H9 (cell line): ENCODE measurements at regions not wholly inside any gene's neighbourhood (a gene's known extent, or its start where the extent isn't known, plus 50 kb on each side); places are given as distances from the start of the nearest gene placed in this dataset.

Source experiments
- DNase-seq: peaks from one replicate; pipeline ENCODE4 v3.0.0-alpha.2; 2017
- H2AFZ ChIP-seq: one replicate; pipeline ENCODE4 v1.6.1; 2013; ENCODE audit warnings: mild to moderate bottlenecking, low read length, control low read depth, moderate library complexity
- H2AK5ac ChIP-seq: 2 replicates; pipeline ENCODE4 v1.6.1; 2013; ENCODE audit warnings: low read length, control low read depth, mixed read lengths; ENCODE audit not compliant: insufficient read length
- H2BK120ac ChIP-seq: one replicate; pipeline ENCODE4 v1.6.1; 2013; ENCODE audit warnings: low read depth, mild to moderate bottlenecking, low read length, control low read depth, inconsistent platforms; ENCODE audit not compliant: poor library complexity, severe bottlenecking
- H2BK12ac ChIP-seq: 2 replicates; pipeline ENCODE4 v1.6.1; 2013; ENCODE audit warnings: low read length, control low read depth, mixed read lengths, low read depth; ENCODE audit not compliant: insufficient read length
- H2BK15ac ChIP-seq: 2 replicates; pipeline ENCODE4 v1.6.1; 2013; ENCODE audit warnings: low read depth, low read length, control low read depth
- H2BK20ac ChIP-seq: one replicate; pipeline ENCODE4 v1.6.1; 2013; ENCODE audit warnings: low read depth, mild to moderate bottlenecking, low read length, control low read depth, inconsistent platforms; ENCODE audit not compliant: poor library complexity, severe bottlenecking
- H2BK5ac ChIP-seq: 2 replicates; pipeline ENCODE4 v1.6.1; 2013; ENCODE audit warnings: low read length, control low read depth, mixed read lengths; ENCODE audit not compliant: insufficient read length
- H3K14ac ChIP-seq: 2 replicates; pipeline ENCODE4 v1.6.1; 2013; ENCODE audit warnings: low read length, control low read depth; ENCODE audit not compliant: insufficient read depth
- H3K18ac ChIP-seq: 2 replicates; pipeline ENCODE4 v1.6.1; 2013; ENCODE audit warnings: low read depth, mild to moderate bottlenecking, mixed read lengths, low read length, control low read depth; ENCODE audit not compliant: insufficient read length
- H3K23ac ChIP-seq: 2 replicates; pipeline ENCODE4 v1.6.1; 2013; ENCODE audit warnings: low read length, control low read depth, mixed read lengths, low read depth; ENCODE audit not compliant: insufficient read length
- H3K23me2 ChIP-seq: 2 replicates; pipeline ENCODE4 v1.6.1; 2013; ENCODE audit warnings: low read depth, mild to moderate bottlenecking, mixed read lengths, low read length, control low read depth; ENCODE audit not compliant: insufficient read length, poor library complexity, severe bottlenecking
- H3K27ac ChIP-seq: 2 replicates; pipeline ENCODE4 v1.5.1; 2013; ENCODE audit warnings: low read length, control low read depth, mixed read lengths, low read depth; ENCODE audit not compliant: insufficient read length
- H3K27me3 ChIP-seq: 2 replicates; pipeline ENCODE4 v1.6.1; 2013; ENCODE audit warnings: low read length, control low read depth, inconsistent platforms; ENCODE audit not compliant: insufficient read depth
- H3K4ac ChIP-seq: 2 replicates; pipeline ENCODE4 v1.6.1; 2013; ENCODE audit warnings: low read depth, mild to moderate bottlenecking, control low read depth, inconsistent platforms, low read length, moderate library complexity
- H3K4me1 ChIP-seq: 2 replicates; pipeline ENCODE4 v1.6.1; 2013; ENCODE audit warnings: low read length, control low read depth, inconsistent platforms; ENCODE audit not compliant: insufficient read depth
- H3K4me2 ChIP-seq: 2 replicates; pipeline ENCODE4 v1.6.1; 2013; ENCODE audit warnings: low read length, control low read depth, mixed read lengths; ENCODE audit not compliant: insufficient read length, insufficient read depth
- H3K56ac ChIP-seq: 2 replicates; pipeline ENCODE4 v1.6.1; 2013; ENCODE audit warnings: low read depth, mild to moderate bottlenecking, mixed read lengths, low read length, control low read depth; ENCODE audit not compliant: insufficient read length
- H3K79me1 ChIP-seq: 2 replicates; pipeline ENCODE4 v1.6.1; 2013; ENCODE audit warnings: low read depth, mild to moderate bottlenecking, moderate library complexity, low read length, control low read depth, inconsistent platforms; ENCODE audit not compliant: insufficient read depth, poor library complexity, severe bottlenecking
- H3K79me2 ChIP-seq: 2 replicates; pipeline ENCODE4 v1.6.1; 2013; ENCODE audit warnings: low read length, control low read depth, inconsistent platforms; ENCODE audit not compliant: insufficient read depth
- H3K9ac ChIP-seq: 2 replicates; pipeline ENCODE4 v1.6.1; 2013; ENCODE audit warnings: low read length, control low read depth, mixed read lengths; ENCODE audit not compliant: insufficient read length; ENCODE audit errors: extremely low read depth
- H3K9me3 ChIP-seq: one replicate; pipeline ENCODE4 v1.6.1; 2013; ENCODE audit warnings: low read depth, low read length, inconsistent platforms; ENCODE audit not compliant: control insufficient read depth
- H3T11ph ChIP-seq: one replicate; pipeline ENCODE4 v1.6.1; 2013; ENCODE audit warnings: mild to moderate bottlenecking, low read length, control low read depth, inconsistent platforms
- H4K20me1 ChIP-seq: one replicate; pipeline ENCODE4 v1.6.1; 2013; ENCODE audit not compliant: control insufficient read depth, insufficient read length, insufficient read depth
- H4K5ac ChIP-seq: 2 replicates; pipeline ENCODE4 v1.6.1; 2013; ENCODE audit warnings: low read depth, mild to moderate bottlenecking, mixed read lengths, low read length, control low read depth; ENCODE audit not compliant: insufficient read length
- H4K8ac ChIP-seq: replicated peaks from 2 replicates; pipeline ENCODE4 v1.6.1; 2013; ENCODE audit warnings: low read length, control low read depth, mixed read lengths, low read depth; ENCODE audit not compliant: insufficient read length
- H4K91ac ChIP-seq: 2 replicates; pipeline ENCODE4 v1.6.1; 2013; ENCODE audit warnings: low read depth, mild to moderate bottlenecking, moderate library complexity, mixed read lengths, low read length, control low read depth; ENCODE audit not compliant: insufficient read length
- H3K27ac Mint-ChIP-seq, 3 experiments: 2 replicates in 2 of 3; 3 replicates in 1 of 3; pipeline ENCODE4 v1.8.0; 2020 to 2021; ENCODE audit warnings: mixed read lengths in 3 of 3, mild to moderate bottlenecking in 1 of 3, moderate library complexity in 1 of 3
- H3K27me3 Mint-ChIP-seq: 2 replicates; pipeline ENCODE4 v1.8.0; 2021; ENCODE audit warnings: low read depth, mild to moderate bottlenecking, moderate library complexity, mixed read lengths
- H3K36me3 Mint-ChIP-seq, 3 experiments: 2 replicates in 2 of 3; 3 replicates in 1 of 3; pipeline ENCODE4 v1.8.0; 2020 to 2021; ENCODE audit warnings: low read depth in 3 of 3, mixed read lengths in 3 of 3; ENCODE audit not compliant: insufficient read depth in 1 of 3
- H3K4me1 Mint-ChIP-seq, 2 experiments: 2 replicates each; pipeline ENCODE4 v1.8.0; 2020; ENCODE audit warnings: mixed read lengths in 2 of 2
- H3K4me3 Mint-ChIP-seq, 2 experiments: 2 replicates in 1 of 2; 3 replicates in 1 of 2; pipeline ENCODE4 v1.8.0; 2020 to 2021; ENCODE audit warnings: mild to moderate bottlenecking in 2 of 2, mixed read lengths in 2 of 2, moderate library complexity in 1 of 2
- H3K9me3 Mint-ChIP-seq, 2 experiments: 2 replicates in 1 of 2; 3 replicates in 1 of 2; pipeline ENCODE4 v1.8.0; 2020; ENCODE audit warnings: mild to moderate bottlenecking in 2 of 2, mixed read lengths in 2 of 2, moderate library complexity in 1 of 2
- WGBS: extraction: QIAGEN DNeasy Blood & Tissue Kit; methylation state at CpG from one replicate; pipeline ENCODE4 v1.1.7; 2013; ENCODE audit warnings: missing lambda C conversion rate, low lambda C conversion rate, mixed read lengths; ENCODE audit not compliant: insufficient read length; ENCODE audit errors: extremely low coverage; 5-methylcytosine and 5-hydroxymethylcytosine counted together
- TF ChIP-seq, protein P1 (sequence below): fragments of 200-600 bp; sonication (generic); conservative IDR thresholded peaks from 3 replicates; pipeline ENCODE4 v1.8.0; 2021; ENCODE audit warnings: antibody characterized with exemption, mild to moderate bottlenecking

DNA sequence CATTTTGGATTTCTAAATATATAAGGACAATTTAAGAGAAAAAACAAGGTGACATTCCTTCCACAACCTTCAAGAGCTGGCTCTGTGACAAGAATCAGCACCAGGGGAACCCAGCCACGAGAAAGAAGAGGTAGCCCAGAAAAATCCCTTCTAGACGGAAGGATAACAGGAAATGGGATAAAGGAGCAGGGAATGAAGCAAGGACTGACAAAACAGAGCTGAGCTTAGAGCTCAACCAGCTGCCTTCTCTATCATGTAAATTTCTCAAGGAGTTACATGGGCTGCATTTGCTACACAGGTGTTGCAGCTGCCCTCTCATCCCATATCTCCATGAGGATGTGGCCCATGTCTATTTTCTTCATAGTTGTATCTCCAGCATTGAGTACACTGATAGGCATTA lies 154.2 kb upstream of the PRDX4 start:
- Histone ChIP-seq H3K9ac (no peak overlapping the region), H3K27ac (peak overlapping the region; percentile 82), H2AFZ (no peak overlapping the region), H3K23me2 (no peaks in the 10 kb centered on the region), H3K9me3 (no peaks in the 10 kb centered on the region), H4K20me1 (no peaks in the 10 kb centered on the region), H3T11ph (no peak overlapping the region), H4K91ac (no peak overlapping the region), H3K23ac (no peak overlapping the region), H3K4me1 (peaks cover 23% of the 10 kb centered on the region; the same call in 1 of the 2 replicates), H2BK15ac (no peak overlapping the region), H3K14ac (no peak overlapping the region; the same call in 1 of the 2 replicates), H2BK120ac (no peak overlapping the region), H3K18ac (no peak overlapping the region), H3K79me1 (no peaks in the 10 kb centered on the region), H2BK20ac (no peak overlapping the region), H2AK5ac (no peak overlapping the region), H3K27me3 (no peaks in the 10 kb centered on the region), H3K4ac (no peak overlapping the region), H2BK12ac (no peak overlapping the region), H4K8ac (no peak overlapping the region), H3K4me2 (peak overlapping the region; percentile 7), H2BK5ac (no peak overlapping the region), H4K5ac (no peak overlapping the region), H3K56ac (no peak overlapping the region), H3K79me2 (no peaks in the 10 kb centered on the region)
- H3K27me3 Mint-ChIP-seq: no peaks in the 10 kb centered on the region
- H3K9me3 Mint-ChIP-seq: peaks cover 0 to 12% of the 10 kb centered on the region in 2 experiments; a peak in 4 of 5 replicates
- H3K4me3 Mint-ChIP-seq: peak overlapping the region; percentile 22 to 34; a peak in 4 of 5 replicates
- peaks cover 0 to 10% (median 7%) of the 10 kb centered on the region in 3 experiments; a peak in 4 of 7 replicates for H3K36me3 Mint-ChIP-seq
- no CpG with 5 or more reads among the region's 2 CpGs for WGBS
- peak; percentile 62 for DNase-seq
- H3K4me1 Mint-ChIP-seq: peaks cover 68 to 71% of the 10 kb centered on the region in 2 experiments
- TF ChIP-seq, protein P1, sequence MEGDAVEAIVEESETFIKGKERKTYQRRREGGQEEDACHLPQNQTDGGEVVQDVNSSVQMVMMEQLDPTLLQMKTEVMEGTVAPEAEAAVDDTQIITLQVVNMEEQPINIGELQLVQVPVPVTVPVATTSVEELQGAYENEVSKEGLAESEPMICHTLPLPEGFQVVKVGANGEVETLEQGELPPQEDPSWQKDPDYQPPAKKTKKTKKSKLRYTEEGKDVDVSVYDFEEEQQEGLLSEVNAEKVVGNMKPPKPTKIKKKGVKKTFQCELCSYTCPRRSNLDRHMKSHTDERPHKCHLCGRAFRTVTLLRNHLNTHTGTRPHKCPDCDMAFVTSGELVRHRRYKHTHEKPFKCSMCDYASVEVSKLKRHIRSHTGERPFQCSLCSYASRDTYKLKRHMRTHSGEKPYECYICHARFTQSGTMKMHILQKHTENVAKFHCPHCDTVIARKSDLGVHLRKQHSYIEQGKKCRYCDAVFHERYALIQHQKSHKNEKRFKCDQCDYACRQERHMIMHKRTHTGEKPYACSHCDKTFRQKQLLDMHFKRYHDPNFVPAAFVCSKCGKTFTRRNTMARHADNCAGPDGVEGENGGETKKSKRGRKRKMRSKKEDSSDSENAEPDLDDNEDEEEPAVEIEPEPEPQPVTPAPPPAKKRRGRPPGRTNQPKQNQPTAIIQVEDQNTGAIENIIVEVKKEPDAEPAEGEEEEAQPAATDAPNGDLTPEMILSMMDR: no peak
- H3K27ac Mint-ChIP-seq: peak overlapping the region; percentile 93 to 99 (median 98)
